Breast epithelium (tissue), 3 donors: ENCODE measurements at regions not wholly inside any gene's neighbourhood (a gene's known extent, or its start where the extent isn't known, plus 50 kb on each side); places are given as distances from the start of the nearest gene placed in this dataset.

Source experiments
- CTCF ChIP-seq, 3 donors: fragments of 450-650 bp; IDR thresholded peaks; one replicate each; pipeline ENCODE4 v1.5.1; 2016 to 2017; ENCODE audit warnings: antibody characterized with exemption in 3 of 3, mild to moderate bottlenecking in 3 of 3, moderate library complexity in 3 of 3
- POLR2A ChIP-seq: fragments of 450-650 bp; IDR thresholded peaks from one replicate; pipeline ENCODE4 v1.6.1; 2016; ENCODE audit warnings: antibody characterized with exemption, mild to moderate bottlenecking, moderate library complexity
- POLR2AphosphoS5 ChIP-seq, 3 donors: sonication (generic); formaldehyde crosslinking; IDR thresholded peaks; one replicate each; pipeline ENCODE4 v1.6.1; 2017; ENCODE audit warnings: antibody characterized with exemption in 3 of 3

- TF ChIP-seq CTCF (IDR thresholded peaks at IDR 0.05), result no peak
- no peak for TF ChIP-seq POLR2AphosphoS5 (IDR thresholded peaks at IDR 0.05)
- no peak for TF ChIP-seq POLR2A
These were observed 163.3 kb upstream of the PRKCQ start for GRCh38 chr10:6743291-6743849.
